Cardiac muscle cell (in vitro differentiated cells and primary cell): ENCODE measurements at regions not wholly inside any gene's neighbourhood (a gene's known extent, or its start where the extent isn't known, plus 50 kb on each side); places are given as distances from the start of the nearest gene placed in this dataset.

Source experiments
- DNase-seq, 2 donors: peaks; one replicate each; pipeline versions ENCODE4 v3.0.0 to v3.0.0-alpha.2; 2010 to 2017; ENCODE audit warnings: low read depth in 1 of 2, low spot score in 1 of 2
- H3K27ac ChIP-seq: fragments of 200-600 bp; sonication (generic); 2 replicates; pipeline ENCODE4 v1.5.1; 2016
- H3K27me3 ChIP-seq: fragments of 200-600 bp; sonication (generic); 2 replicates; pipeline ENCODE4 v1.6.0; 2016; ENCODE audit warnings: control low read depth
- H3K36me3 ChIP-seq: fragments of 200-600 bp; sonication (generic); 2 replicates; pipeline ENCODE4 v1.5.1; 2016; ENCODE audit warnings: control low read depth
- H3K4me1 ChIP-seq: fragments of 200-600 bp; sonication (generic); 2 replicates; pipeline ENCODE4 v1.8.1; 2017; ENCODE audit warnings: low read depth, mild to moderate bottlenecking, mixed run types
- H3K4me3 ChIP-seq: fragments of 200-600 bp; sonication (generic); 2 replicates; pipeline ENCODE4 v1.5.1; 2016; ENCODE audit warnings: mild to moderate bottlenecking
- H3K9me3 ChIP-seq: fragments of 200-600 bp; sonication (generic); 2 replicates; pipeline ENCODE4 v1.5.1; 2017; ENCODE audit warnings: low read depth, mild to moderate bottlenecking, control low read depth
- TF ChIP-seq, protein P1 (sequence below): IDR thresholded peaks from 2 replicates; pipeline ENCODE4 v1.5.1; 2012; ENCODE audit warnings: low read depth, mild to moderate bottlenecking, low read length

GRCh38 chr2:6525475-6525964 lies 340.2 kb downstream of the CMPK2 start:
- H3K4me3 ChIP-seq: no peak overlapping the region
- H3K9me3 ChIP-seq: no peaks in the 10 kb centered on the region
- peak in 1 of 2 donors; percentile 6 for DNase-seq
- peaks cover 18% of the 10 kb centered on the region for H3K4me1 ChIP-seq
- H3K27ac ChIP-seq: no peak overlapping the region
- no peaks in the 10 kb centered on the region for H3K36me3 ChIP-seq
- TF ChIP-seq, protein P1, sequence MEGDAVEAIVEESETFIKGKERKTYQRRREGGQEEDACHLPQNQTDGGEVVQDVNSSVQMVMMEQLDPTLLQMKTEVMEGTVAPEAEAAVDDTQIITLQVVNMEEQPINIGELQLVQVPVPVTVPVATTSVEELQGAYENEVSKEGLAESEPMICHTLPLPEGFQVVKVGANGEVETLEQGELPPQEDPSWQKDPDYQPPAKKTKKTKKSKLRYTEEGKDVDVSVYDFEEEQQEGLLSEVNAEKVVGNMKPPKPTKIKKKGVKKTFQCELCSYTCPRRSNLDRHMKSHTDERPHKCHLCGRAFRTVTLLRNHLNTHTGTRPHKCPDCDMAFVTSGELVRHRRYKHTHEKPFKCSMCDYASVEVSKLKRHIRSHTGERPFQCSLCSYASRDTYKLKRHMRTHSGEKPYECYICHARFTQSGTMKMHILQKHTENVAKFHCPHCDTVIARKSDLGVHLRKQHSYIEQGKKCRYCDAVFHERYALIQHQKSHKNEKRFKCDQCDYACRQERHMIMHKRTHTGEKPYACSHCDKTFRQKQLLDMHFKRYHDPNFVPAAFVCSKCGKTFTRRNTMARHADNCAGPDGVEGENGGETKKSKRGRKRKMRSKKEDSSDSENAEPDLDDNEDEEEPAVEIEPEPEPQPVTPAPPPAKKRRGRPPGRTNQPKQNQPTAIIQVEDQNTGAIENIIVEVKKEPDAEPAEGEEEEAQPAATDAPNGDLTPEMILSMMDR: no peak
- no peaks in the 10 kb centered on the region for H3K27me3 ChIP-seq

DNA sequence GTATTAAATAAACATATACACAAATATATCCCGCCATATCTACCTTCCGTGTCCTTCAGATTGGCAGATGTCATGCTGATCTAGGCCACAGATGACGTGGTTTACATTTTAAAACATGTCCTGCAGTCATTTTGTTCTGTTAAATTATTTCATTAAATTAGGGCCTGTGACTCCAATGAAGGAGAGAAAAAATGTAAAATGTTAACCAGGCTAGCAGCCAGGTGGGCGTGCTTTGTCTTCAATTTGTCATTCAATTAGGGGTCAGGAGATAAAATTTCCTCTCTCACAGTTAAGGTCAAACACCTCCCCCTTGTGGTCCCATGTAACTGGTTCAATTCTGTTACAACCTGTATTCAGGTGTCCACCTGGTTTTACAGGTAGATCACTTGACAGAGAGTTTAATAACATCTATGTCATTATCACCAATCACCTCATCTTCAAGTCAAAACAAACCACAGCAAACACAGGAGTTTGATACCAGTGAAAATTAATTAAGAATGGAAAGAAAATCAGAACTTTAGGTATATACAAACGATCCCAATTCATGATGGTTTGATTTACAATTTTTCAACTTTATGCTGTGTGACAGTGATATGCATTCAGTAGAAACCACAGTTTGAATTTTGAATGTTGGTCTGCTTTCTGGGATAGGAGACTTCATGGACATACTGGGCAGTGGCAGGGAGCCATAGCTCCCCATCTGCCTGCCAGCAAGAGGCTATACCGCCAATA lies 339.4 kb downstream of the CMPK2 start:
- Histone ChIP-seq H3K36me3 (no peaks in the 10 kb centered on the region), H3K4me3 (no peak overlapping the region), H3K9me3 (no peaks in the 10 kb centered on the region), H3K4me1 (peaks cover 18% of the 10 kb centered on the region), H3K27me3 (no peaks in the 10 kb centered on the region), H3K27ac (no peak overlapping the region)
- peak in 1 of 2 donors; percentile 65 for DNase-seq
- TF ChIP-seq, protein P1: no peak

GRCh38 chr2:6531304-6531703 lies 334.4 kb downstream of the CMPK2 start:
- no peak overlapping the region for H3K27ac ChIP-seq
- no peaks in the 10 kb centered on the region for H3K27me3 ChIP-seq
- H3K4me3 ChIP-seq: no peak overlapping the region
- H3K4me1 ChIP-seq: no peaks in the 10 kb centered on the region
- TF ChIP-seq, protein P1: no peak
- H3K36me3 ChIP-seq: no peaks in the 10 kb centered on the region
- DNase-seq: no peak
- no peaks in the 10 kb centered on the region for H3K9me3 ChIP-seq

GRCh38 chr2:6535572-6535971 lies 330.1 kb downstream of the CMPK2 start:
- no peak overlapping the region for H3K4me3 ChIP-seq
- TF ChIP-seq, protein P1: no peak
- H3K27ac ChIP-seq: no peak overlapping the region
- H3K27me3 ChIP-seq: no peaks in the 10 kb centered on the region
- H3K4me1 ChIP-seq: no peaks in the 10 kb centered on the region
- no peaks in the 10 kb centered on the region for H3K36me3 ChIP-seq
- H3K9me3 ChIP-seq: no peaks in the 10 kb centered on the region
- DNase-seq: no peak

GRCh38 chr2:6538607-6539006 lies 327.1 kb downstream of the CMPK2 start:
- Histone ChIP-seq H3K9me3 (no peaks in the 10 kb centered on the region), H3K4me3 (no peak overlapping the region), H3K27ac (no peak overlapping the region), H3K36me3 (no peaks in the 10 kb centered on the region), H3K27me3 (no peaks in the 10 kb centered on the region), H3K4me1 (no peaks in the 10 kb centered on the region)
- DNase-seq: no peak
- TF ChIP-seq, protein P1: no peak
